ENCODE measurements at regions not wholly inside any gene's neighbourhood (a gene's known extent, or its start where the extent isn't known, plus 50 kb on each side); places are given as distances from the start of the nearest gene placed in this dataset.
A peak's percentile ranks its signal among the peaks of the same experiment; 100 is the strongest.

GRCh38 chr1:228802386-228803220 lies 67.3 kb downstream of the RHOU start:
- DNase-seq = no peak
- Histone ChIP-seq H3K4me3 (no peak overlapping the region), H3K36me3 (no peaks in the 10 kb centered on the region), H3K9me3 (no peaks in the 10 kb centered on the region), H3K27ac (peak overlapping the region; percentile 47 to 80 (median 62)), H3K4me1 (peaks cover 0 to 27% (median 5%) of the 10 kb centered on the region in 4 donors), H3K27me3 (no peaks in the 10 kb centered on the region)
- WGBS, 2 donors (ENCODE audit: low coverage in 1 of 2) = 85% methylated on average over 11 of the region's 11 CpGs; no CpG with 5 or more reads in 1 of the 2 donors
- intact Hi-C loops (cut with DNase I; ENCODE audit: low total_unique reads) (loop anchor here (10.0 kb wide), 1 partner anchor 102 kb away; no protein-coding TSS in a partner anchor), in situ Hi-C loops (cut with MboI; ENCODE audit: low pct_ligation_motif_present in 1 of 4, low pct_unique_long_range_greater_than_20kb in 1 of 4, low sequenced_read_pairs in 3 of 4) (no loop called here)
- TF ChIP-seq POLR2A (IDR thresholded peaks at IDR 0.05) (no peak), POLR2AphosphoS5 (IDR thresholded peaks at IDR 0.05) (peak in 1 of 3 donors; percentile 37)

GRCh38 chr1:228803421-228803820 lies 68.1 kb downstream of the RHOU start:
- DNase-seq = no peak
- Histone ChIP-seq H3K9me3 (no peaks in the 10 kb centered on the region), H3K4me1 (peaks cover 0 to 24% (median 5%) of the 10 kb centered on the region in 4 donors), H3K36me3 (no peaks in the 10 kb centered on the region), H3K27ac (peak overlapping the region in 3 of 4 donors; percentile 47 to 80 (median 71)), H3K27me3 (no peaks in the 10 kb centered on the region), H3K4me3 (no peak overlapping the region)
- TF ChIP-seq POLR2A (IDR thresholded peaks at IDR 0.05) (no peak), CTCF (IDR thresholded peaks at IDR 0.05) (no peak), POLR2AphosphoS5 (IDR thresholded peaks at IDR 0.05) (no peak), EP300 (IDR thresholded peaks at IDR 0.05; ENCODE audit: low read depth) (no peak)
- intact Hi-C loops (cut with DNase I; ENCODE audit: low total_unique reads) (loop anchor here (10.0 kb wide), 1 partner anchor 101 kb away; no protein-coding TSS in a partner anchor), in situ Hi-C loops (cut with MboI; ENCODE audit: low pct_ligation_motif_present in 1 of 4, low pct_unique_long_range_greater_than_20kb in 1 of 4, low sequenced_read_pairs in 3 of 4) (no loop called here)
- 77 to 93% methylated on average over 4 to 6 of the region's 6 CpGs for WGBS, 2 donors (ENCODE audit: low coverage in 1 of 2)

GRCh38 chr1:228804173-228804572 lies 68.9 kb downstream of the RHOU start:
- Histone ChIP-seq H3K4me3 (no peak overlapping the region), H3K9me3 (no peaks in the 10 kb centered on the region), H3K36me3 (no peaks in the 10 kb centered on the region), H3K27ac (peak overlapping the region in 2 of 4 donors; percentile 47 to 80), H3K4me1 (peaks cover 6 to 27% (median 8%) of the 10 kb centered on the region in 4 donors), H3K27me3 (no peaks in the 10 kb centered on the region)
- no peak for DNase-seq
- no peak for TF ChIP-seq CTCF (IDR thresholded peaks at IDR 0.05)
- no peak for TF ChIP-seq EP300 (IDR thresholded peaks at IDR 0.05; ENCODE audit: low read depth)
- no peak for TF ChIP-seq POLR2A (IDR thresholded peaks at IDR 0.05)
- no peak for TF ChIP-seq POLR2AphosphoS5 (IDR thresholded peaks at IDR 0.05)
- intact Hi-C loops (cut with DNase I; ENCODE audit: low total_unique reads) (loop anchor here (10.0 kb wide), 1 partner anchor 101 kb away; no protein-coding TSS in a partner anchor), in situ Hi-C loops (cut with MboI; ENCODE audit: low pct_ligation_motif_present in 1 of 4, low pct_unique_long_range_greater_than_20kb in 1 of 4, low sequenced_read_pairs in 3 of 4) (no loop called here)
- WGBS, 2 donors (ENCODE audit: low coverage in 1 of 2) = 100% methylated on average over 1 of the region's 1 CpG; no CpG with 5 or more reads in 1 of the 2 donors

GRCh38 chr1:228804640-228805413 lies 69.5 kb downstream of the RHOU start:
- H3K4me3 ChIP-seq = no peak overlapping the region
- in situ Hi-C loops (cut with MboI; ENCODE audit: low pct_ligation_motif_present in 1 of 4, low pct_unique_long_range_greater_than_20kb in 1 of 4, low sequenced_read_pairs in 3 of 4) (no loop called here), intact Hi-C loops (cut with DNase I; ENCODE audit: low total_unique reads) (loop anchor here (10.0 kb wide), 1 partner anchor 100 kb away; no protein-coding TSS in a partner anchor)
- H3K27me3 ChIP-seq = no peaks in the 10 kb centered on the region
- H3K4me1 ChIP-seq = peaks cover 6 to 34% (median 11%) of the 10 kb centered on the region in 4 donors
- no peaks in the 10 kb centered on the region for H3K9me3 ChIP-seq
- no peaks in the 10 kb centered on the region for H3K36me3 ChIP-seq
- 36 to 40% methylated on average over 5 to 11 of the region's 11 CpGs for WGBS, 2 donors (ENCODE audit: low coverage in 1 of 2)
- no peak for DNase-seq
- H3K27ac ChIP-seq = peak overlapping the region in 2 of 4 donors; percentile 3 to 8
- TF ChIP-seq POLR2A (IDR thresholded peaks at IDR 0.05) = no peak
- peak; percentile 91 for TF ChIP-seq EP300 (IDR thresholded peaks at IDR 0.05; ENCODE audit: low read depth)
- TF ChIP-seq CTCF (IDR thresholded peaks at IDR 0.05) = no peak
- peak; percentile 30 to 61 (median 61) for TF ChIP-seq POLR2AphosphoS5 (IDR thresholded peaks at IDR 0.05)
